A549 (cell line): ENCODE measurements at regions not wholly inside any gene's neighbourhood (a gene's known extent, or its start where the extent isn't known, plus 50 kb on each side); places are given as distances from the start of the nearest gene placed in this dataset.

Experiments used
- BHLHE40 ChIP-seq: IDR thresholded peaks from 2 replicates; pipeline ENCODE4 v1.6.1; 2012; ENCODE audit warnings: low read depth, low read length, inconsistent platforms
- CEBPB ChIP-seq, 2 experiments: fragments of >200 bp in 1 of 2; sonication (Bioruptor Twin) in 1 of 2; formaldehyde crosslinking in 1 of 2; IDR thresholded peaks; 2 replicates each; pipeline ENCODE4 v1.6.1; 2012 to 2016
- CHD2 ChIP-seq: fragments of 150-350 bp; IDR thresholded peaks from 2 replicates; pipeline ENCODE4 v1.6.1; 2014; ENCODE audit warnings: low read length; ENCODE audit not compliant: partially characterized antibody
- CTCF ChIP-seq: fragments of >200 bp; sonication (Bioruptor Twin); formaldehyde crosslinking; IDR thresholded peaks from 3 replicates; pipeline ENCODE4 v1.5.1; 2016
- FOSL2 ChIP-seq, 2 experiments: fragments of 450-650 bp in 1 of 2; fragments of >200 bp in 1 of 2; sonication (Bioruptor Twin) in 1 of 2; formaldehyde crosslinking; IDR thresholded peaks; 2 replicates each; pipeline versions ENCODE4 v1.5.0 to v1.6.1; 2016 to 2020; ENCODE audit warnings: mild to moderate bottlenecking in 1 of 2, moderate library complexity in 1 of 2
- HOXB13 ChIP-seq: fragments of 250-450 bp; sonication (Bioruptor Pico); IDR thresholded peaks from 2 replicates; pipeline ENCODE4 v1.5.0; 2020; ENCODE audit warnings: low read depth, mild to moderate bottlenecking, moderate library complexity
- JUN ChIP-seq, 2 experiments: fragments of >200 bp; sonication (Bioruptor Twin); formaldehyde crosslinking; IDR thresholded peaks; 2 replicates in 1 of 2; 3 replicates in 1 of 2; pipeline ENCODE4 v1.6.1; 2016 to 2017
- KDM1A ChIP-seq: fragments of 200-600 bp; sonication (generic); IDR thresholded peaks from 2 replicates; pipeline ENCODE4 v1.6.1; 2016; ENCODE audit warnings: low read depth, mild to moderate bottlenecking
- SREBF2 ChIP-seq: fragments of 450-650 bp; IDR thresholded peaks from 2 replicates; pipeline ENCODE4 v1.6.1; 2014; ENCODE audit warnings: mild to moderate bottlenecking, moderate library complexity
- ZFP36 ChIP-seq: fragments of 450-650 bp; IDR thresholded peaks from 2 replicates; pipeline ENCODE4 v1.6.1; 2014; ENCODE audit warnings: borderline replicate concordance; ENCODE audit not compliant: partially characterized antibody
- TF ChIP-seq, protein P1 (sequence below): fragments of 450-650 bp; IDR thresholded peaks from 2 replicates; pipeline ENCODE4 v1.6.1; 2014; ENCODE audit warnings: antibody characterized with exemption

DNA sequence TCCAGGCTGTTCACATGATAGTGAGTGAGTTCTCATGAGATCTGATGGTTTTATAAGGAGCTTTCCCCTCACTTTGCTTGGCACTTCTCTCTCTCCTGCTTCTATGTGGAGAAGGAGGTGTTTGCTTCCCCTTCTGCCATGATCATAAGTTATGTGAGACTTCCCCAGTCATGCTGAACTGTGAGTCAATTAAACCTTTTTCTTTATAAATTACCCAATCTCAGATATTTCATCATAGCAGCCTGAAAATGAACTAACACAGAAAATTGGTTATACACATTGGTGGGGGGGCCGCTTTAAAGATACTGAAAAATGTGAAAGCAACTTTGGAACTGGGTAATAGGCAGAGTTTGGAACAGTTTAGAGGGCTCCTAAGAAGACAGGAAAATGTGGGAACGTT is 741.1 kb upstream of the LUZP2 start:
- TF ChIP-seq CTCF: no peak
- no peak for TF ChIP-seq FOSL2 (IDR thresholded peaks at IDR 0.05)
- no peak for TF ChIP-seq FOSL2 (CRISPR knock-in tag; IDR thresholded peaks at IDR 0.05)
- TF ChIP-seq HOXB13: no peak
- TF ChIP-seq KDM1A: no peak
- no peak for TF ChIP-seq CHD2
- TF ChIP-seq SREBF2: no peak
- no peak for TF ChIP-seq ZFP36
- TF ChIP-seq JUN (IDR thresholded peaks at IDR 0.05): no peak
- TF ChIP-seq, protein P1, sequence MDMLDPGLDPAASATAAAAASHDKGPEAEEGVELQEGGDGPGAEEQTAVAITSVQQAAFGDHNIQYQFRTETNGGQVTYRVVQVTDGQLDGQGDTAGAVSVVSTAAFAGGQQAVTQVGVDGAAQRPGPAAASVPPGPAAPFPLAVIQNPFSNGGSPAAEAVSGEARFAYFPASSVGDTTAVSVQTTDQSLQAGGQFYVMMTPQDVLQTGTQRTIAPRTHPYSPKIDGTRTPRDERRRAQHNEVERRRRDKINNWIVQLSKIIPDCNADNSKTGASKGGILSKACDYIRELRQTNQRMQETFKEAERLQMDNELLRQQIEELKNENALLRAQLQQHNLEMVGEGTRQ: no peak
- no peak for TF ChIP-seq BHLHE40
- TF ChIP-seq CEBPB (IDR thresholded peaks at IDR 0.05): no peak
